Motor neuron (in vitro differentiated cells): ENCODE measurements at regions not wholly inside any gene's neighbourhood (a gene's known extent, or its start where the extent isn't known, plus 50 kb on each side); places are given as distances from the start of the nearest gene placed in this dataset.
"Not testable (repeated sequence)": the region's sequence is repeated elsewhere in the genome, so short reads cannot be mapped to it uniquely, and the experiment has no call there.

Experiments used
- ATAC-seq, 8 experiments: fragments of 200-7000 bp; cut with Tn5 transposase; replicated peaks in 6 of 8; 2 replicates each; pipeline ENCODE4 v1.8.0; 2021; ENCODE audit warnings: mild to moderate bottlenecking in 8 of 8, moderate library complexity in 8 of 8
- H3K27ac ChIP-seq, 2 donors: fragments of 250-450 bp; sonication (Bioruptor Pico); 2 replicates each; pipeline ENCODE4 v1.9.0; 2021; ENCODE audit warnings: antibody characterized with exemption in 2 of 2, mild to moderate bottlenecking in 2 of 2, moderate library complexity in 1 of 2
- H3K4me1 ChIP-seq, 2 donors: fragments of 250-450 bp; sonication (Bioruptor Pico); replicated peaks in 1 of 2; 2 replicates each; pipeline ENCODE4 v1.6.1; 2021; ENCODE audit warnings: antibody characterized with exemption in 2 of 2, mild to moderate bottlenecking in 2 of 2, moderate library complexity in 1 of 2
- H3K4me3 ChIP-seq, 5 donors: fragments of 250-450 bp; sonication (Bioruptor Pico); 2 replicates each; pipeline ENCODE4 v1.9.0; 2021; ENCODE audit warnings: antibody characterized with exemption in 5 of 5, mild to moderate bottlenecking in 5 of 5, moderate library complexity in 4 of 5
- WGBS, 10 experiments: fragments of 450-650 bp; shearing (Covaris generic); methylation state at CpG; one replicate each; pipeline ENCODE4 v1.0.0; 2022; 5-methylcytosine and 5-hydroxymethylcytosine counted together
- in situ Hi-C, 9 experiments: fragments of 400-800 bp; cut with MboI; loops; one replicate each; pipeline ENCODE4 v1.15.0; 2021; ENCODE audit warnings: low sequenced_read_pairs in 9 of 9, low pct_unique_long_range_greater_than_20kb in 2 of 9; ENCODE audit not compliant: unreplicated experiment in 9 of 9

- Histone ChIP-seq H3K4me1 (no peaks in the 10 kb centered on the region), H3K27ac (no peak overlapping the region), H3K4me3 (no peak overlapping the region)
- 0 to 67% methylated on average over 1 of the region's 1 CpG; no CpG with 5 or more reads in 8 of the 10 experiments for WGBS, 10 experiments
- in situ Hi-C loops: no loop called here
- ATAC-seq: no peak
Observed at GRCh38 chrX:35351212-35351611, 408.6 kb downstream of the FAM47B start.

DNA sequence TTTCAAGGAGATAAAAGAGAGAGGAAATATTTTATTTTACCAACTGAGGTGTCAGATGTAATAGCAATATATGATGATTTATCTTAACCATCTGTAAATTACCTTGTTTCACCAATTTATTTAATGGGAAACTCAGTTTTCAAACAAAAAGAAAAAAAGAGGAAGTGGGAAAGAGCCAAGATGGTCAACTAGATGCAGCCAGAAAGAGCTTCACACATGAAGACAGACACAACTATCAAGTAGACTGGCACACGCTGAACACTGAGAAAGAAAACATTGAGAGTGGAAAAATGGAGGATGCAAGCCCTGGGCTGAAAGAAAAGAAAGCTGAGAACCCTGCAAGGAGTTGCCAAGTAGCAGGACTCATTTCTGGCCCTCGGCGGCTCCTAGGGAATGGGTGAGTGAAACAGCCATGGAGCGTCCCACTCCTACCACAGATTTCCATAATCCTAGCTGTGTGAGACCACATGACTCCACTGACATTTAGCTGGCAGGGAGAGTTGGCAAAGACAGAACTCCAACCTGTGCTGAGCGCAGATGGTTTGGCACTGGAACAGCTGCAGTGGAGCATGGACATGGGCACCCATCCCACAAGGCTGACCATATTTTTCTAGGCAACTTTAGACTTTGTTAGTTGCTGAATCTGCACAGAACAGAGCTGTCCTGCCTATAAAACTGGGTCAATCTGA, 409.3 kb downstream of the FAM47B start:
- no peak for ATAC-seq
- no peak overlapping the region for H3K27ac ChIP-seq
- 0 to 100% (median 59%) methylated on average over 1 to 2 of the region's 5 CpGs; no CpG with 5 or more reads in 7 of the 10 experiments for WGBS, 10 experiments
- H3K4me3 ChIP-seq: no peak overlapping the region
- no peaks in the 10 kb centered on the region for H3K4me1 ChIP-seq
- in situ Hi-C loops: no loop called here

- no peak for ATAC-seq
- WGBS, 10 experiments: 0 to 90% (median 26%) methylated on average over 2 to 3 of the region's 3 CpGs; no CpG with 5 or more reads in 2 of the 10 experiments
Observed at GRCh38 chrX:35357656-35358055, 415.1 kb downstream of the FAM47B start.

GRCh38 chrX:35362866-35363265, 420.3 kb downstream of the FAM47B start:
- Histone ChIP-seq H3K27ac (no peak overlapping the region), H3K4me1 (no peaks in the 10 kb centered on the region), H3K4me3 (no peak overlapping the region)
- in situ Hi-C loops: no loop called here
- ATAC-seq: peak in 3 of 8 experiments; percentile 47 to 96 (median 63)
- WGBS, 10 experiments: 0 to 67% (median 23%) methylated on average over 1 to 4 of the region's 4 CpGs; no CpG with 5 or more reads in 4 of the 10 experiments

More at GRCh38 chrX:35357656-35358055, 415.1 kb downstream of the FAM47B start:
- Histone ChIP-seq H3K4me1 (no peaks in the 10 kb centered on the region), H3K4me3 (no peak overlapping the region), H3K27ac (no peak overlapping the region)
- in situ Hi-C loops: no loop called here

DNA sequence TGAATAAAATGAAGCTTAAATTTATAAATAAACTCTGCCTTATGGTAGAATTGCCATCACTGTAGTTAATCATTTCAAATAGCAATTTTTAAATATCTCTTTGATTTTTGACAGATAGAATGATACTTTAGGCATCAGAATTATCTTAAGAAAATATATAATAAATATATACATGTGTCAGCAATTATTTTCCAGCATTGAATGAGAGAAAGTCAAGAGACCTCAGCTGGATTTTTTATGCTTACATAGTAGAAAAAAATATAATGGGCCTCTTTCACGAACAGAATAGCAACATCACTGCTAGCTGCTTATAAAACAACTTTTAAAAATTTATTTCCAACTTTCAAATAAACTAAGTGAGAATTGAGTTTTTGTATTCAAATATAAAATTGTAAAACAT, 424.0 kb upstream of the MAGEB16 start:
- in situ Hi-C loops: no loop called here
- no peak for ATAC-seq
- whole genome bisulfite sequencing, 10 experiments: 0 to 75% (median 14%) methylated on average over 1 of the region's 1 CpG; no CpG with 5 or more reads in 5 of the 10 experiments
- Histone ChIP-seq H3K27ac (no peak overlapping the region), H3K4me1 (no peaks in the 10 kb centered on the region), H3K4me3 (no peak overlapping the region)

DNA sequence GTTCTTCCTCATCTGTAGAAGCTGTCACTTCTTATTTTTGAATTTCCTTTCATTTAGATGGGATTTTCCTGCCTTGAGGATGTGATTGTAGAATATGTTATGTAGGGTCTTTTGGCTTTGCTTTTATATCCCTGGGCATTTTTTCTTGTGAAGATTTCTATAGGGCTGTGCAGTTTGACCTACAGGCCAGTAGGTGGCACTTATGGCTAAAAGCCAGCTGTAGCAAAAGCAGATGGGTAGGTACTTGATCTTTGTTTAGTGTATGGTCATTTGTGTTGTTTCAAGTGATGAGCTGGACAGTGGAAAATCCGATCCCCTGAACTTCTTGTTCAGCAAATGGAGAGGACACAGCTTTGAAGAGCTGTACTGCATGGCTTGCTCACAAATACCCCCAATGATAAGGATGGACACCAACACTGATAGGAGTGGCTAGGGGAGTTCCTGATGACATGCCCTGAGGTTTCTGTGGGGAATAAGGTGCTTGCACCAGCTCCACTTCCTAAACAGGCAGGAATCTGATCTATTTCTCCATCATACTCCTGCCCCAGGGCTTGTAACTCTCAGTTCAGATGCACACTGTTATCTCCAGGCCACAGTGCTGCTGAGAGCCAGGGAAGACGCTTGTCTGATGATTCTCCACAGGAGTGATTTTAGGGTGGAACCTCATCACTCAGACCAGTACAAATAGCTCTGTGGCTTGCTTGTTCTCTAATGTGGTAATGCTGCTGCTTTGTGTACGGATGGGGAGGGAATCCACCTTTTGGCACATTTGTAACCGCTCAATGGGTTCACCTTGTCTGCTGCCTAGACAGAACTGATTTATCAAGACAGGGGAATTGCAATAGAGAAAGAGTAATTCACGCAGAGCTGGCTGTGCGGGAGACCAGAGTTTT, 417.1 kb upstream of the MAGEB16 start:
- no peak overlapping the region for H3K4me3 ChIP-seq
- 0 to 70% (median 20%) methylated on average over 1 to 4 of the region's 6 CpGs; no CpG with 5 or more reads in 6 of the 10 experiments for WGBS, 10 experiments
- in situ Hi-C loops: no loop called here
- H3K4me1 ChIP-seq: no peaks in the 10 kb centered on the region
- no peak overlapping the region for H3K27ac ChIP-seq
- ATAC-seq: peak in 3 of 8 experiments; percentile 22 to 47 (median 29)

DNA sequence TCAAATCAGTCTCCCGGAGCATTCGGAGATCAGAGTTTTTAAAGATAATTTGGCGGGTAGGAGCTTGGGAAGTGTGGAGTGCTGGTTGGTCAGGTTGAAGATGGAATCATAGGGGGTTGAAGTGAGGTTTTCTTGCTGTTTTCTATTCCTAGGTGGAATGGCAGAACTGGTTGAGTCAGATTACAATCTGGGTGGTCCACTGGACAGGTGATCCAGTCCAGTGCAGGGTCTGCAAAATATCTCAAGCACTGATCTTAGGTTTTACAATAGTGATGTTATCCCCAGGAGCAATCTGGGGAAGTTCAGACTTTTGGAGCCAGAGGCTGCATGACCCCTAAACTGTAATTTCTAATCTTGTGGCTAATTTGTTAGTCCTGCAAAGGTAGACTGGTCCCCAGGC, 416.4 kb upstream of the MAGEB16 start:
- H3K4me1 ChIP-seq, in situ Hi-C loops, H3K27ac ChIP-seq, H3K4me3 ChIP-seq, ATAC-seq: not testable (repeated sequence)
- WGBS, 10 experiments: 28 to 100% (median 71%) methylated on average over 2 to 3 of the region's 3 CpGs; no CpG with 5 or more reads in 7 of the 10 experiments

- no peak for ATAC-seq
- Histone ChIP-seq H3K27ac (no peak overlapping the region), H3K4me3 (no peak overlapping the region), H3K4me1 (no peaks in the 10 kb centered on the region)
- no CpG with 5 or more reads among the region's 4 CpGs for WGBS, 10 experiments
- in situ Hi-C loops: no loop called here
Observed at GRCh38 chrX:35382966-35383365, 415.2 kb upstream of the MAGEB16 start.

- in situ Hi-C loops: no loop called here
- 0 to 100% (median 46%) methylated on average over 1 to 2 of the region's 2 CpGs; no CpG with 5 or more reads in 7 of the 10 experiments for WGBS, 10 experiments
Observed at GRCh38 chrX:35392232-35392631, 405.9 kb upstream of the MAGEB16 start.

DNA sequence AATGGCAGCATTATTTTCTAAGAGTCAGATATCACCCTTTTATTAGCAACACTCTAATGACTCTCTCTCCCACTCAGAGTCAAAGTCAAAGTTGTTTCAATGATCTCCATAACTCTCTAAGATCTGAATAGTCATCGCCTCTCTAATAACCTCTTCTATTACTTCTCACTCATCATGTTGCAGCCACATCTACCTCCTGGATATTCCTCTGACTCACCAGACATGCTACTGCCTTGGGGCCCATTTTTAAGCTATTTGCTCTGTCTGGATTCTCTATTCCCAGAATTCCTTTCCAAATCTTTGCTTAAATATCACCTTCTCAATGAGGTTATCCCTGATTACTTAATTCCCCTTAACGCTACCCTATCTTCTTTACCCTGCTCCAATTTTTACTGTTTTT, 391.8 kb upstream of the MAGEB16 start:
- WGBS, 10 experiments: 33 to 100% (median 70%) methylated on average over 1 to 2 of the region's 2 CpGs; no CpG with 5 or more reads in 4 of the 10 experiments
- in situ Hi-C loops: no loop called here
- ATAC-seq: no peak
- no peaks in the 10 kb centered on the region for H3K4me1 ChIP-seq
- no peak overlapping the region for H3K27ac ChIP-seq
- H3K4me3 ChIP-seq: no peak overlapping the region

More at GRCh38 chrX:35392232-35392631, 405.9 kb upstream of the MAGEB16 start:
- Histone ChIP-seq H3K4me1 (no peaks in the 10 kb centered on the region), H3K27ac (no peak overlapping the region), H3K4me3 (no peak overlapping the region)
- ATAC-seq: no peak

- ATAC-seq: no peak
- no peak overlapping the region for H3K4me3 ChIP-seq
- H3K4me1 ChIP-seq: no peaks in the 10 kb centered on the region
- no peak overlapping the region for H3K27ac ChIP-seq
- in situ Hi-C loops: no loop called here
Observed at GRCh38 chrX:35416782-35417181, 381.4 kb upstream of the MAGEB16 start.

DNA sequence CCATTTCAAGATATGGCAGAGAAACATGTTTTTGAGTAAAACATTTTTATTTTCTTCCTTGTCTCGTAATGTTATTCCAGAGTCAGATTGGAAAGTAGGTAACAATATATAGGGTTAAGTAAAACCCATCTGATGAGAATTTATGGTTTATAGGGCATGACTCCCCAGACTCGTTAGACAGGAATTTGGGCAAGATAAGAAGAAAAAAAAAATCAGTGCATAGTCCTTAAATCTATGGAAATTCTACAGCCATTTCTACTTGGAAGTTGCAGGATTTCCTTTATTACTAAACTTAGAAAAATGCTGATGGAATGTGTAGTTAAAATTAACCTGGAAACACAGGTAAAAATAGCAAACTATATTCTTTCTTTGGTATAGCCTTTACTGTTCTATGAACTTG, 366.1 kb upstream of the MAGEB16 start:
- H3K27ac ChIP-seq: no peak overlapping the region
- in situ Hi-C loops: no loop called here
- no peak overlapping the region for H3K4me3 ChIP-seq
- WGBS, 10 experiments: 0 to 100% (median 8%) methylated on average over 1 to 2 of the region's 2 CpGs; no CpG with 5 or more reads in 4 of the 10 experiments
- no peaks in the 10 kb centered on the region for H3K4me1 ChIP-seq
- no peak for ATAC-seq

GRCh38 chrX:35439034-35439660, 359.0 kb upstream of the MAGEB16 start:
- Histone ChIP-seq H3K27ac (no peak overlapping the region), H3K4me1 (no peaks in the 10 kb centered on the region), H3K4me3 (no peak overlapping the region)
- in situ Hi-C loops: no loop called here
- 0 to 36% methylated on average over 1 to 2 of the region's 3 CpGs; no CpG with 5 or more reads in 8 of the 10 experiments for WGBS, 10 experiments
- no peak for ATAC-seq
